Right atrium auricular region (tissue), 2 donors: ENCODE measurements at regions not wholly inside any gene's neighbourhood (a gene's known extent, or its start where the extent isn't known, plus 50 kb on each side); places are given as distances from the start of the nearest gene placed in this dataset.

Experiments
- DNase-seq: peaks from one replicate; pipeline ENCODE4 v3.0.0-alpha.2; 2019; ENCODE audit warnings: low spot score
- H3K27ac ChIP-seq, 2 donors: fragments of 200-600 bp; sonication (generic); 1 replicate in 1 of 2; 2 replicates in 1 of 2; pipeline ENCODE4 v1.5.1; 2016 to 2019
- H3K27me3 ChIP-seq, 2 donors: fragments of 200-600 bp; sonication (generic); one replicate each; pipeline versions ENCODE4 v1.5.1 to v1.6.0; 2017 to 2019
- H3K36me3 ChIP-seq: fragments of 200-600 bp; sonication (generic); one replicate; pipeline ENCODE4 v1.5.1; 2016
- H3K4me1 ChIP-seq, 2 donors: fragments of 200-600 bp; sonication (generic); one replicate each; pipeline versions ENCODE4 v1.5.1 to v1.6.0; 2017 to 2019
- H3K4me3 ChIP-seq, 2 donors: fragments of 200-600 bp; sonication (generic); 1 replicate in 1 of 2; 2 replicates in 1 of 2; pipeline ENCODE4 v1.5.1; 2017 to 2019; ENCODE audit warnings: mild to moderate bottlenecking in 1 of 2, moderate library complexity in 1 of 2
- H3K9me3 ChIP-seq, 2 donors: fragments of 200-600 bp; sonication (generic); one replicate each; pipeline ENCODE4 v1.5.1; 2019
- TF ChIP-seq, protein P1 (sequence below), 2 donors: fragments of 200-600 bp; sonication (generic); IDR thresholded peaks; one replicate each; pipeline ENCODE4 v1.5.1; 2019; ENCODE audit warnings: antibody characterized with exemption in 2 of 2

DNA sequence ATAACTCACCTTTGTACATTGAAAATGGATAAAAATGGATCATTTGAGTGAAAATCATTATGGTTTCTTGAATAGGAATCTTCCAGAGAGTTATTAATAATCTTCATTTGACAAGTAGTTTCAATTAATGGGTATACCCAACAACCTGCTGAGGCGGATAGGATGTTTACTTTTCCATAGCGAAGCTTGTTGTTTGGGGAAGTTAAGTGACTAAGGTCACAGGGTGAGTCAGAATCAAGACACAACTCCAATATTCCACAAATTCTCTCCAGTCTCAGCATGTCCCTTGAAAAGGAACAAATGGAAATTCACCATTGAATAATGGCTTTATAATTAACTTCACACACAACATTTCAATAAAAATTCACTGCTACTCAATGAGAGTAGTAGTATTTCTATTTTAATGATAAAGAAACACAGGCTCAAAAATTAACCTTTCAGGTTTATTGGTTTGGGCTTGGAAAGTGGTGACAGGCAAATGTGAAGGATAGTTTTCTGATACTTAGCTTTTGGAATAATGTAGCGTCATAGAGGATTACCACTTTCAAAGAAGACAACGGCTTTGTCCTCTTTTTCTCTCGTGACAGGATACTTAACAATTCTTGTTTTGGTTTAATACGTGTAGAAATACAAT is 211.3 kb downstream of the GPD2 start:
- Histone ChIP-seq H3K27ac (no peak overlapping the region), H3K4me3 (no peak overlapping the region), H3K27me3 (no peaks in the 10 kb centered on the region), H3K4me1 (peaks cover 0 to 9% of the 10 kb centered on the region in 2 donors), H3K9me3 (no peaks in the 10 kb centered on the region), H3K36me3 (no peaks in the 10 kb centered on the region)
- DNase-seq = no peak
- TF ChIP-seq, protein P1, sequence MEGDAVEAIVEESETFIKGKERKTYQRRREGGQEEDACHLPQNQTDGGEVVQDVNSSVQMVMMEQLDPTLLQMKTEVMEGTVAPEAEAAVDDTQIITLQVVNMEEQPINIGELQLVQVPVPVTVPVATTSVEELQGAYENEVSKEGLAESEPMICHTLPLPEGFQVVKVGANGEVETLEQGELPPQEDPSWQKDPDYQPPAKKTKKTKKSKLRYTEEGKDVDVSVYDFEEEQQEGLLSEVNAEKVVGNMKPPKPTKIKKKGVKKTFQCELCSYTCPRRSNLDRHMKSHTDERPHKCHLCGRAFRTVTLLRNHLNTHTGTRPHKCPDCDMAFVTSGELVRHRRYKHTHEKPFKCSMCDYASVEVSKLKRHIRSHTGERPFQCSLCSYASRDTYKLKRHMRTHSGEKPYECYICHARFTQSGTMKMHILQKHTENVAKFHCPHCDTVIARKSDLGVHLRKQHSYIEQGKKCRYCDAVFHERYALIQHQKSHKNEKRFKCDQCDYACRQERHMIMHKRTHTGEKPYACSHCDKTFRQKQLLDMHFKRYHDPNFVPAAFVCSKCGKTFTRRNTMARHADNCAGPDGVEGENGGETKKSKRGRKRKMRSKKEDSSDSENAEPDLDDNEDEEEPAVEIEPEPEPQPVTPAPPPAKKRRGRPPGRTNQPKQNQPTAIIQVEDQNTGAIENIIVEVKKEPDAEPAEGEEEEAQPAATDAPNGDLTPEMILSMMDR (IDR thresholded peaks at IDR 0.05) = no peak

GRCh38 chr2:156648522-156648921 is 212.3 kb downstream of the GPD2 start:
- no peak overlapping the region for H3K4me3 ChIP-seq
- peaks cover 0 to 9% of the 10 kb centered on the region in 2 donors for H3K4me1 ChIP-seq
- DNase-seq = no peak
- H3K27ac ChIP-seq = no peak overlapping the region
- TF ChIP-seq, protein P1 (IDR thresholded peaks at IDR 0.05) = no peak
- no peaks in the 10 kb centered on the region for H3K36me3 ChIP-seq
- H3K9me3 ChIP-seq = no peaks in the 10 kb centered on the region
- H3K27me3 ChIP-seq = no peaks in the 10 kb centered on the region

- Histone ChIP-seq H3K9me3 (no peaks in the 10 kb centered on the region), H3K4me3 (no peak overlapping the region)
These were observed 213.4 kb downstream of the GPD2 start for GRCh38 chr2:156649596-156649995.

GRCh38 chr2:156652691-156653090 is 216.5 kb downstream of the GPD2 start:
- no peak overlapping the region for H3K4me3 ChIP-seq
- TF ChIP-seq, protein P1 (IDR thresholded peaks at IDR 0.05) = no peak

More at GRCh38 chr2:156649596-156649995, 213.4 kb downstream of the GPD2 start:
- TF ChIP-seq, protein P1 (IDR thresholded peaks at IDR 0.05) = peak in 1 of 2 donors; percentile 27
- no peaks in the 10 kb centered on the region for H3K27me3 ChIP-seq
- DNase-seq = no peak
- H3K4me1 ChIP-seq = peaks cover 0 to 9% of the 10 kb centered on the region in 2 donors
- H3K27ac ChIP-seq = no peak overlapping the region
- no peaks in the 10 kb centered on the region for H3K36me3 ChIP-seq

GRCh38 chr2:156653675-156654074 is 217.5 kb downstream of the GPD2 start:
- TF ChIP-seq, protein P1 (IDR thresholded peaks at IDR 0.05) = no peak
- Histone ChIP-seq H3K9me3 (no peaks in the 10 kb centered on the region), H3K27me3 (no peaks in the 10 kb centered on the region), H3K4me1 (peaks cover 0 to 9% of the 10 kb centered on the region in 2 donors), H3K27ac (no peak overlapping the region), H3K4me3 (no peak overlapping the region), H3K36me3 (no peaks in the 10 kb centered on the region)
- DNase-seq = no peak

More at GRCh38 chr2:156652691-156653090, 216.5 kb downstream of the GPD2 start:
- peaks cover 0 to 9% of the 10 kb centered on the region in 2 donors for H3K4me1 ChIP-seq
- H3K27me3 ChIP-seq = no peaks in the 10 kb centered on the region
- H3K9me3 ChIP-seq = no peaks in the 10 kb centered on the region
- no peak overlapping the region for H3K27ac ChIP-seq
- no peak for DNase-seq
- no peaks in the 10 kb centered on the region for H3K36me3 ChIP-seq

DNA sequence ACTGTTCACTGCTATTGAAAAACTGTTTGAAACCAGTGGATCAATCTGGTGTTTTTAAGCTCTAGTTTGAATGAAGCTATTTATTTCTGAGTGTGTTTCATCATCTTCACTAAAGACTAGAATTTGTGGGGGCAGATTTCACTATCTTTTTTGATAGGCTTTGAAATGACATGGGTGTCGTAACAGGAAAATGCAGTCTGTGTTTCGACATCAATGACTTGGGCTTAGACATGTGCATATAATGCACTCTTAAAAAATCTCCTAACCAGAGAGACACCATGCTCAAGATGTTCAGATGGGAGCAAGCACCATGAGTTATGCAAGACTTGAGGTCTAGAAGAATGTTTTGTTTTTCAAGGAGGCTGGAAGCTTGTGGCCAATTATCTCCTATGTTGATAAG is 221.6 kb downstream of the GPD2 start:
- no peaks in the 10 kb centered on the region for H3K27me3 ChIP-seq
- no peak for DNase-seq
- TF ChIP-seq, protein P1 (IDR thresholded peaks at IDR 0.05) = no peak

More for the DNA sequence above, 221.6 kb downstream of the GPD2 start:
- Histone ChIP-seq H3K4me3 (no peak overlapping the region), H3K4me1 (no peaks in the 10 kb centered on the region), H3K9me3 (no peaks in the 10 kb centered on the region), H3K36me3 (no peaks in the 10 kb centered on the region), H3K27ac (no peak overlapping the region)
